ENCODE measurements at regions not wholly inside any gene's neighbourhood (a gene's known extent, or its start where the extent isn't known, plus 50 kb on each side); places are given as distances from the start of the nearest gene placed in this dataset.

DNA sequence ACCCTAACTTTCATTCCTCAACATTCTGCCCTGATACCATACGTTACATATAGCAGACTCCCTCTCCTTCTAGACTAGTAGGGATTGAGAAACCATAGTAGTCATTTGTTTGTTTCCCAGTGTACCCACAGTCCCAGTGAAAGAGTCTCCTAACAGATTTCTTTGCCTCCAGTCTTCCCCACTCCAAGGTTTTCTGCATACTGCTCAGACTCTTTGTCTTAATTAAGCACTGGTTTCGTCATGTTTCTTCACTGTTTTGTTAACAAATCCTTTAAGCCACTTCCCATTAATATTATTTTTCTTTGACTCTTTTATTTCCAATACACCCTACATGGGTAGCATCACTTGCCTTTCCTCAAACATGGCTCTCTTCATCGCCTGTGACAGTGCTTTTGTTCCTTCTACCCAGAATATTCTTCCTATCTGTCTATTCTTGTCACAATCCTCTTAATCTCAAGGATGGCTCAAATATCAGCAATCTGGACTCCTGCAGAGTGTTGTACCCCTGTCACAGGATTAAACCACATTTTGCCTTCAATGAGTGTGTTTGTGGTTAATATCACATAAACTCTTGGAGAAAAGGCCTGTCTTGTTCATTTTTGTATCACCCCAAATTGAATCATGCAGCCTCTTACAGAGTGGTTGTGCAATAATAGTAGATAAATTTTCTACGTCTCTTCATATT, 92.7 kb upstream of the KLF12 start:
- Mint-ChIP-seq H3K4me1 (peaks cover 23% of the 10 kb centered on the region), H3K27ac (no peak overlapping the region), H3K27me3 (no peaks in the 10 kb centered on the region), H3K36me3 (ENCODE audit: low read depth) (peaks cover 10% of the 10 kb centered on the region), H3K4me3 (no peak overlapping the region), H3K9me3 (ENCODE audit: low read depth) (peaks cover 10% of the 10 kb centered on the region)
- intact Hi-C loops (cut with DNase I, micrococcal nuclease), result no loop called here
- no peak for DNase-seq
- ATAC-seq, result no peak
- CTCF ChIA-PET, result no interaction called here
- POLR2A ChIA-PET, result no interaction called here

DNA sequence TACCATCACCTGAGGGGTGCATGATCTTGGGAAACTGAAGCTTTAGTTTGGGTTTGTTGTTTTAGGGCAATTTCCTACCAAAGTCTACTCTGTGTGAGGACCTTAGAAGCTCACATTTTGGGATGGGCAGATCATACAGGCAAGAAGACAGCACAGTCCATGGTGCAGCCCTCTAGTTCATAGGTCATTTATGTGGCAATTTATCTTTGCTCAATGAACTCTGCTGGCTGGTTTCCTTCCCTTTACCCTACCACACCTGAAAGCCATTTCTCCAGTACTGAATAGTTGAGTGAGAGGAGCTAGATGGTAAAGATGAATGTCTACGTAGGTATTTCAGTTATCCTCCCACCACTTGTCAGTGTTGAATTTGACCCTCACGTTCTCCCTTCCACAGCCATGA, 87.5 kb upstream of the KLF12 start:
- peaks cover 7% of the 10 kb centered on the region for H3K4me1 Mint-ChIP-seq
- CTCF ChIA-PET, result interaction anchor here (1.1 kb wide), 1 partner anchor 84 kb away, joined by 3 read pairs; no protein-coding TSS in a partner anchor
- intact Hi-C loops (cut with DNase I, micrococcal nuclease), result no loop called here
- no peaks in the 10 kb centered on the region for H3K9me3 Mint-ChIP-seq (ENCODE audit: low read depth)
- no peak overlapping the region for H3K27ac Mint-ChIP-seq
- ATAC-seq, result no peak
- DNase-seq, result no peak
- H3K36me3 Mint-ChIP-seq (ENCODE audit: low read depth), result no peaks in the 10 kb centered on the region
- H3K27me3 Mint-ChIP-seq, result no peaks in the 10 kb centered on the region
- no peak overlapping the region for H3K4me3 Mint-ChIP-seq
- POLR2A ChIA-PET, result no interaction called here

DNA sequence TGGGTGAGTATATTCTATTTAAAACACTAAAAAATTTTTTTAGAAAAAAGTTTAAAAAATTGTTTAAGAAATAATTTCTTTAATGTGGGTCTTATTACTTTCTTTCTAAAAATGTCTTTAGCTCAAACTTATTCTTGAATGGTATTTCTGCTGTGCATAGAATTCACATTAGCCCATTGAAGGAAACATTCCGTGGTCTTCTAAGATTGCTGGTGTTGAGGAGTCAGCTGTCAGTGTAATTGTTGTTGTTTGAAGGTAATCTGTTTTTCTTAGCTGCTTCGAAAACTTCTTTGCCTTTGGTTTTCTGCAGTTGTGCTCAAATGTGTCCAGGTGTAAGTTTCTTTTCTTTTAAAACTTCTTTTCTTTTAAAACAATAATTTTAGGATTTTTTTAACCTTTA, 85.4 kb upstream of the KLF12 start:
- Mint-ChIP-seq H3K4me3 (no peak overlapping the region), H3K27me3 (no peaks in the 10 kb centered on the region), H3K9me3 (ENCODE audit: low read depth) (no peaks in the 10 kb centered on the region), H3K4me1 (peaks cover 7% of the 10 kb centered on the region), H3K27ac (no peak overlapping the region), H3K36me3 (ENCODE audit: low read depth) (no peaks in the 10 kb centered on the region)
- no peak for DNase-seq
- ChIA-PET CTCF (no interaction called here), POLR2A (no interaction called here)
- intact Hi-C loops (cut with DNase I, micrococcal nuclease), result no loop called here
- no peak for ATAC-seq

DNA sequence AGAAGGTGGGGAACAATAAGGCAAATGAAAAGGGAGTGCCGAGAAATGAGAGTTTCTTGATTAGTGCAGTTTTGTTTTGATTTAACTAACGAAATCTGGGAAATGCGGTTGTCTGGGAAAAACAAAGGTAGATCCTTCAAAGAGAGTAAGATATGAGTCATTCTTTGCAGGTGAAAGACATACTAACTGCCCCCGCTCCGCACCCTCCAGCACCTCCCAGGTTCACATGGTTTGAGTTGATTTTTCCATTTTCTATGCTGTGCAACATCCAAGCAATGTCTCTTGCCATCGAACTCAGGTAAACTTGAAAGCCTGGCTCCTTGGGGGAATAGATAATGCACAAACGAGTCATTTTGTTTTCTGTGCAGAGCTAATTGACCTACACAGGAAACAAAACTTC, 84.1 kb upstream of the KLF12 start:
- Mint-ChIP-seq H3K36me3 (ENCODE audit: low read depth) (no peaks in the 10 kb centered on the region), H3K27me3 (no peaks in the 10 kb centered on the region), H3K4me1 (peaks cover 7% of the 10 kb centered on the region), H3K9me3 (ENCODE audit: low read depth) (no peaks in the 10 kb centered on the region), H3K27ac (no peak overlapping the region), H3K4me3 (no peak overlapping the region)
- POLR2A ChIA-PET, result no interaction called here
- intact Hi-C loops (cut with DNase I, micrococcal nuclease), result no loop called here
- CTCF ChIA-PET, result interaction anchor here (0.5 to 0.7 kb wide), 2 partner anchors 86 to 1093 kb away, joined by 3 read pairs; no protein-coding TSS in a partner anchor
- no peak for ATAC-seq
- DNase-seq, result no peak

DNA sequence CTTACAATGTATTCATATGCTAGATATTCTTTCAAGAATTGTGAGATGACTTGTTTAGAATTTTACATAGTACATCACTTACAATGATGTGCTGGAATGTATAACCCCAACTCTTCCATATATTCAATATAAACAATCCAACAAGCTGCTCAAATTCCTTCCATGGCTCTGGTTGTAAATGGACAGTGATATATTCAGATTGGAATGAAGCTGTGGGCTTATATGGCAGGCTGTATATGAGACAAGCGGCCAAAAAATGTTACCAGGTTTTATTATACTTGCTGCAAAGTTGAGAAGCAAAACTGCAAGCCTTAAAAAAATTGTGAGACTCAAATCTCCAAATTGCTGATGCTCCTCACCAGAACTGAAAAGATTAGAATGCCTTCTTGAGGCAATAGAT, 83.6 kb upstream of the KLF12 start:
- intact Hi-C loops (cut with DNase I, micrococcal nuclease), result no loop called here
- POLR2A ChIA-PET, result no interaction called here

DNA sequence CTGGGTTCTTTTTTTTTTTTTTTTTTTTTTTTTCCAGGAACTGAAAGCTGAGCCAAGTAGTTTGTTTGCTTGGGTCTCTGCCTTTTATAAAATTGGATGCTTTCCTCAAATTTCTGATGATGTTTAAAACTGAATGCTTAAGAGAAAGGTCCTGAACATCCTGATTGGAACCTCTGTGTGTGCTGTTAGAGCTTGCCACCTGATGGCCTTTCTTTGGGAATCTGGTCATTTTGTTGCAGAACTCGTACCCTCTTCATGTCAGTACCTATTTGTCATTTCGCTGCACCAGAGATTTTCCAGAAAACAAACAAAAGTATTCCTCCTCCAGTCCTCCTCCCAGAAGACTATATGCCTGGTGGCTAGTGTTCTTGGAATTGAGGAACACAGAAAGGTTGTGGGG, 81.2 kb upstream of the KLF12 start:
- Mint-ChIP-seq H3K27ac (no peak overlapping the region), H3K4me3 (no peak overlapping the region), H3K9me3 (ENCODE audit: low read depth) (no peaks in the 10 kb centered on the region), H3K4me1 (peaks cover 7% of the 10 kb centered on the region), H3K36me3 (ENCODE audit: low read depth) (no peaks in the 10 kb centered on the region), H3K27me3 (no peaks in the 10 kb centered on the region)
- no peak for ATAC-seq
- intact Hi-C loops (cut with DNase I, micrococcal nuclease), result no loop called here
- no peak for DNase-seq
- ChIA-PET POLR2A (no interaction called here), CTCF (no interaction called here)

More for the DNA sequence above, 83.6 kb upstream of the KLF12 start:
- Mint-ChIP-seq H3K36me3 (ENCODE audit: low read depth) (no peaks in the 10 kb centered on the region), H3K9me3 (ENCODE audit: low read depth) (no peaks in the 10 kb centered on the region), H3K27me3 (no peaks in the 10 kb centered on the region), H3K4me1 (peaks cover 7% of the 10 kb centered on the region), H3K27ac (no peak overlapping the region), H3K4me3 (no peak overlapping the region)
- DNase-seq, result no peak
- CTCF ChIA-PET, result interaction anchor here (0.5 kb wide), 1 partner anchor 1093 kb away, joined by 3 read pairs; no protein-coding TSS in a partner anchor
- ATAC-seq, result no peak

DNA sequence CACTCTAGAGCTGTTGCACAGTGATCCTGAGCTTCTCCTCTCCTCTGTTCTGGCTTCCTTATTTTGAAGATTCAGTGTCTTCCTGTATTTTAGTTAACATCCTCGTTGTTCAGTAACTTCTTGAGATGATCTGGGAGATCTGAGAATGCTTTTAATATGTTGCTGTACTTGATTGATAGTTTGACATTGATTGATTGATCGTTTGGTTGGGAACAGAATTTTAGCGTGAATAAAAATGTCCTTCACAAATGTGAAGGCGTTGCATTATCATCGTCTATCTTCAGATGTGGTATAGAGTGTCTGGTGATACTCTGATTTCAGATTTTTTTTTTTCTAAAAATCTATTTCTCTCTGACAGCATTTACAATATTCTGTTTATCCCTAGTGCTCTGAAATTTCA, 80.1 kb upstream of the KLF12 start:
- intact Hi-C loops (cut with DNase I, micrococcal nuclease), result no loop called here
- Mint-ChIP-seq H3K9me3 (ENCODE audit: low read depth) (no peaks in the 10 kb centered on the region), H3K36me3 (ENCODE audit: low read depth) (no peaks in the 10 kb centered on the region), H3K27ac (no peak overlapping the region), H3K4me3 (no peak overlapping the region), H3K27me3 (no peaks in the 10 kb centered on the region), H3K4me1 (peaks cover 7% of the 10 kb centered on the region)
- POLR2A ChIA-PET, result no interaction called here
- CTCF ChIA-PET, result interaction anchor here (0.7 kb wide), 1 partner anchor 124 kb away, joined by 3 read pairs; no protein-coding TSS in a partner anchor
- no peak for ATAC-seq
- no peak for DNase-seq

DNA sequence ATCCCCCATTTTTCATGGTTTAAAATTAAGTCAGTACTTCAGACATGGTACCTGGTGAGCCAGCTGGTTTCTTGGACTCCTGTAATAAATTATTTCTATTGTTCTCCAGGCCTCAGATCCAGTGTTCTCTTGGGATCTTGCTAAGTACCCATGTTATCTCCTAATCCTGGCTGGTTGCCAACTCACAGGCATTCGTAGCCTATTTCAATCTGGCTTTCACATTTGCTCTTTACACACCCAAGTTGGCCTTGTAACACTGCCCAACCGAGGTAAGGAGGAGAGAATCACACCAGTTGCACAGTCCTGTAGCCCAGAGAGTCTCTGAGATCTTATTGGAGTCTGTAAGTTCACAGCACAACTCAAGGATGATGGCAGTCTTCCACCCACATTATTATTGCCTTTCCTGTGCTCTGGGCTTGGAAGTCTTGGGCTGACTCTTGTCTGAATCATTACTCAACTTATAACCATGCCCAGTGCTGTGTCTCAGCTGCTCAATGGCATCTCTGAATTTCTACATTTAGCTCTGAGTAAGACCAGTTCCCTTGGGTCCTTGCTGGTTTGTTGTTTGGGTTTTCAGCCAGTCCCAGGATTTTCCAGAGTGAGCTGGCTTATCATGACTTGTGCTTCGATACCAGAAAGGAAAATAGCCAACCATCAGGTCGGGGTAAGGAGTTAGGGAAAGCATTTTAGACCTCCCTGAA, 76.6 kb upstream of the KLF12 start:
- intact Hi-C loops (cut with DNase I, micrococcal nuclease), result no loop called here
- Mint-ChIP-seq H3K36me3 (ENCODE audit: low read depth) (no peaks in the 10 kb centered on the region), H3K9me3 (ENCODE audit: low read depth) (no peaks in the 10 kb centered on the region), H3K4me3 (no peak overlapping the region), H3K27ac (no peak overlapping the region), H3K4me1 (no peaks in the 10 kb centered on the region), H3K27me3 (no peaks in the 10 kb centered on the region)
- peak; percentile 53 for ATAC-seq
- ChIA-PET CTCF (no interaction called here), POLR2A (no interaction called here)
- no peak for DNase-seq

DNA sequence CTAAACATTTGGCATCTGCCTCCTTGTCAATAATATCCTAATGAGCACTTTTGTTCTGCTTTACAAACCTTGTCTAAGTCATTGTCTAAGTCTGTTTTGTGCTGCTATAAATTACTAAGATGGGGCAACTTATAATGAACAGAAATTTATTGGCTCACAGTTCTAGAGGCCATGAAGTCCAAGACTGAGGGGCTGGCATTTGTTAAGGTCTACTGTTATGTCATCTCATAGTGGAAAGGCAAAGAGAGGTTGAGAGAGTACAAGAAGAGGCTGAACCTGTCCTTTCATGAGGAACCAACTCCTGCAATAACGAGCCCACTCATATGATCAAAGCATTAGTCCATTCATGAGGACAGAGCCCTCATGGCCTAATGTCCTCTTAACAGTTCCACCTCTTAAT, 72.7 kb upstream of the KLF12 start:
- no peak for ATAC-seq
- Mint-ChIP-seq H3K36me3 (ENCODE audit: low read depth) (no peaks in the 10 kb centered on the region), H3K9me3 (ENCODE audit: low read depth) (no peaks in the 10 kb centered on the region), H3K4me1 (no peaks in the 10 kb centered on the region), H3K27me3 (no peaks in the 10 kb centered on the region), H3K27ac (no peak overlapping the region), H3K4me3 (no peak overlapping the region)
- DNase-seq, result no peak
- POLR2A ChIA-PET, result no interaction called here
- CTCF ChIA-PET, result no interaction called here
- intact Hi-C loops (cut with DNase I, micrococcal nuclease), result no loop called here

DNA sequence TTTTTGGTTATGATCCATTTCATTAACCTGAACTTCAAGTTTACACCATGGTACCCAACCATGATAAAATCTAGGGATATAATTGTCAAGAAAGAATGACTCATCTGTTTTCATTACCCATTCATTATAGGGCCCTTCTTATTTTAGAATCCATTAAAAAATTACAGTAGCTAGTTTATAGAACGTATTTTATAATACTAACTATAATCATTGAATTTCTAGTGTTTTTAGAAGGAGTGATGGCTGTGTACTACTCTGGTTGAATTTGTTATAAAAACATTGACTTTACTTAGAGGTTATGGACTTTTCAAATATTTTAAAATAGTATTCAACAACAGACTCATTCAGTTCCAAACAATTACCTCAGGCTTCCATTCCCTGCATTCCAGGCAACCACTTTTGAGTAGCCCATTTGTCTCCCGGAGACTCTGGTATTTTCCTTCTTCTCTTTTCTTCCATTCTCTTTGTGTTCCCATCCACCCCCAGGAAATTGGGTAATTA, 71.9 kb upstream of the KLF12 start:
- no peaks in the 10 kb centered on the region for H3K27me3 Mint-ChIP-seq
- DNase-seq (no peak), ATAC-seq (no peak)
- intact Hi-C loops (cut with DNase I, micrococcal nuclease), result no loop called here
- no peaks in the 10 kb centered on the region for H3K36me3 Mint-ChIP-seq (ENCODE audit: low read depth)
- no peaks in the 10 kb centered on the region for H3K9me3 Mint-ChIP-seq (ENCODE audit: low read depth)
- no peak overlapping the region for H3K4me3 Mint-ChIP-seq
- no peak overlapping the region for H3K27ac Mint-ChIP-seq
- ChIA-PET CTCF (no interaction called here), POLR2A (no interaction called here)
- no peaks in the 10 kb centered on the region for H3K4me1 Mint-ChIP-seq

DNA sequence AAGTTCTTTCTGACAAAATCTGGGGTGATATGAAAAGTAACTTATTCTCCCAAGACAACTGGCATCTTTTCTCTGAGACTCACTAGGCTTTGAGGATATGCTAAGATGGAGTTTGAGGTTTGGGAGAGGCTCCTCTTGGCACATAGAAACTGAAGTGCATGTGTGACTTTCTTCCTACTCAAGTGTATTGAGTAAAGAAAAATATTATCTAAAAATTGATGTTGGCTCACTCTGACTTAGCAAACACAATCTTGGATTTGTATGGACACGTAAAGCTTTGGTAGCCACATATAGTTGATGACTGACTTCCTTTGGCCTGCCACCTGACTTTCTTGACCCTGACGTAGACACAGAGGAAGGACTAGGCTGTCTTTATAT, 71.1 kb upstream of the KLF12 start:
- no peak for ATAC-seq
- H3K4me3 Mint-ChIP-seq, result no peak overlapping the region

DNA sequence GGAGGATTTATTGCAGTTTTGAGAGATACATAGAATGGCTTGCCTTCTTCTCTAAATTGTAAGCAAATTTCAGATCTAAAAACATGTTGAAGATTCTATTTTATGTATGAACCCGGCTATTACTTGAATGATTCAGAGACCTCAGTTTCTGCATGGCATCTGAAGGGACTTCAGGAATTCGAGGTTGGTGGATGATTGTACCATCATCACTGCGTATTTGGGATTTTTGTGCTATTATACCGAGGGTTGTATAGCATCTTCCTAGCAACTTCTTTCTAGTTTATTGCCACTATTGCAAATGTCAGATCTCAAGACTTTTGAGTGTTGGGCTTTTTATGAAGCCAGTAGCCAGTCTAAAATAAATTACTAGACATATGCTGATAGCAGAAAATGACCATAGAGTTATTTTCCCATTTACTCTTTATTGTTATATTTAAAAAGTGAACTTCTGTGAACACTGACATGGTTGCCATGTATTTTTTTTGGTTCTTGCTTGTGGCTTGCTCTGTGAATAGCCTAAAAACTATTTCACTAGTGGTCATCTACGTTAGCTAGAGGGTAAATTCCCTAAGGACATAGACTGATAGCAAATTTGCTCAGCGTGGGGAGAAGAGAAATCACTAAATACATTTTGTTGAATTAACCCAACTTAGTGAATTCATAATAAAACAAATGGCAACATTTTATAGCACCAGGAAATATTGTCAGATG, 70.6 kb upstream of the KLF12 start:
- Mint-ChIP-seq H3K4me1 (no peaks in the 10 kb centered on the region), H3K4me3 (no peak overlapping the region), H3K9me3 (ENCODE audit: low read depth) (no peaks in the 10 kb centered on the region), H3K36me3 (ENCODE audit: low read depth) (no peaks in the 10 kb centered on the region), H3K27ac (no peak overlapping the region), H3K27me3 (no peaks in the 10 kb centered on the region)
- intact Hi-C loops (cut with DNase I, micrococcal nuclease), result no loop called here
- ATAC-seq (no peak), DNase-seq (no peak)
- POLR2A ChIA-PET, result no interaction called here
- CTCF ChIA-PET, result interaction anchor here (0.7 kb wide), 1 partner anchor 374 kb away, joined by 4 read pairs; no protein-coding TSS in a partner anchor

More for the DNA sequence above, 71.1 kb upstream of the KLF12 start:
- Mint-ChIP-seq H3K9me3 (ENCODE audit: low read depth) (no peaks in the 10 kb centered on the region), H3K4me1 (no peaks in the 10 kb centered on the region), H3K36me3 (ENCODE audit: low read depth) (no peaks in the 10 kb centered on the region), H3K27ac (no peak overlapping the region), H3K27me3 (no peaks in the 10 kb centered on the region)
- DNase-seq, result no peak
- intact Hi-C loops (cut with DNase I, micrococcal nuclease), result no loop called here
- POLR2A ChIA-PET, result no interaction called here
- CTCF ChIA-PET, result interaction anchor here (0.7 kb wide), 1 partner anchor 374 kb away, joined by 4 read pairs; no protein-coding TSS in a partner anchor

All from activated CD4-positive, alpha-beta T cell treated with anti-CD3 and anti-CD28 coated beads for 36 hours (primary cell).